ENCODE measurements at regions not wholly inside any gene's neighbourhood (a gene's known extent, or its start where the extent isn't known, plus 50 kb on each side); places are given as distances from the start of the nearest gene placed in this dataset.

DNA sequence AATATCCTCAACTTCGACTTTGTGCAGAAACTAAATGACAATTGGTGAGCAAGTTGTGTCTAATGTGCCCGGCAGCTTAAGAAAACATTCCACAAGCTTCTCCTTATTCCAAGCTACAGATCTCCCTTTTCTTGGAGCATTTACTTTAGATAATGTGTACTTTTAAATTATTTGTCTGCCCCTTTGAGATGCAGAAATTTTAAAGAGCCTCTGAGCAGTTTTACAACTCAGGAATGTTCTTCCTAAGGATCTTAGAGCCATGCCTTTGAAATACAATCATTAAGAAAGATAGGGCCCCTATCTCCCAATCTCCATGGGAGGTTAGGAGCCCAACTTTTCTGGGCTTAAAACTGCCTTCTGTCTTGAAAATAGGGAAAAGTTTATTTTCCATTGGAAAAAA lies 723.7 kb upstream of the COX7C start:
- Histone ChIP-seq H3K4me3 (ENCODE audit: severe bottlenecking) (no peak overlapping the region), H3K27me3 (ENCODE audit: insufficient read depth, poor library complexity, severe bottlenecking) (peaks cover 23% of the 10 kb centered on the region), H3K4me1 (ENCODE audit: insufficient read depth, poor library complexity, severe bottlenecking) (no peaks in the 10 kb centered on the region), H3K9me3 (ENCODE audit: severe bottlenecking) (peaks cover 3% of the 10 kb centered on the region), H3K27ac (ENCODE audit: poor library complexity, severe bottlenecking) (no peak overlapping the region), H3K36me3 (ENCODE audit: low read depth) (no peaks in the 10 kb centered on the region)
- no peak for DNase-seq (ENCODE audit: low spot score)
- ATAC-seq (ENCODE audit: low read depth): no peak
- TF ChIP-seq, protein P1, sequence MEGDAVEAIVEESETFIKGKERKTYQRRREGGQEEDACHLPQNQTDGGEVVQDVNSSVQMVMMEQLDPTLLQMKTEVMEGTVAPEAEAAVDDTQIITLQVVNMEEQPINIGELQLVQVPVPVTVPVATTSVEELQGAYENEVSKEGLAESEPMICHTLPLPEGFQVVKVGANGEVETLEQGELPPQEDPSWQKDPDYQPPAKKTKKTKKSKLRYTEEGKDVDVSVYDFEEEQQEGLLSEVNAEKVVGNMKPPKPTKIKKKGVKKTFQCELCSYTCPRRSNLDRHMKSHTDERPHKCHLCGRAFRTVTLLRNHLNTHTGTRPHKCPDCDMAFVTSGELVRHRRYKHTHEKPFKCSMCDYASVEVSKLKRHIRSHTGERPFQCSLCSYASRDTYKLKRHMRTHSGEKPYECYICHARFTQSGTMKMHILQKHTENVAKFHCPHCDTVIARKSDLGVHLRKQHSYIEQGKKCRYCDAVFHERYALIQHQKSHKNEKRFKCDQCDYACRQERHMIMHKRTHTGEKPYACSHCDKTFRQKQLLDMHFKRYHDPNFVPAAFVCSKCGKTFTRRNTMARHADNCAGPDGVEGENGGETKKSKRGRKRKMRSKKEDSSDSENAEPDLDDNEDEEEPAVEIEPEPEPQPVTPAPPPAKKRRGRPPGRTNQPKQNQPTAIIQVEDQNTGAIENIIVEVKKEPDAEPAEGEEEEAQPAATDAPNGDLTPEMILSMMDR (IDR thresholded peaks at IDR 0.05; ENCODE audit: poor library complexity, severe bottlenecking): no peak

DNA sequence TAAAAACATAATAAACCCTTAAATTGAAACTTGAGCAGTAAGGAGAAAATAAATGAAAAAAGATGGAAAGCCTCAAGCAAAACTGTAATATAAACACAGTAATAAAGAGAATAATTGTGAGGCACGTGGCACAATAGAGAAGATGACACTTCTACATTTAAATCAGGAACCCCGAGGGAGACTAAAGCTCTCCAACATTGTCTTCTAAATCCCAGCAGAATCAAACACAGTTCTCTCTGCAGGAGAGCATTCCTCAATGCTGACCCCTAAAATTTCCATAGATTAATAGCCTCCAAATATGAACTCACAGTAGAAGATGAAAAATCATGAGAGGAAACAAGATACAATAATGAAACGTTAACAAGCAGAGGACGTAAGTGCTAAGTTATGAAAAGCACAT lies 721.2 kb upstream of the COX7C start:
- DNase-seq (ENCODE audit: low spot score) (no peak), ATAC-seq (ENCODE audit: low read depth) (no peak)

DNA sequence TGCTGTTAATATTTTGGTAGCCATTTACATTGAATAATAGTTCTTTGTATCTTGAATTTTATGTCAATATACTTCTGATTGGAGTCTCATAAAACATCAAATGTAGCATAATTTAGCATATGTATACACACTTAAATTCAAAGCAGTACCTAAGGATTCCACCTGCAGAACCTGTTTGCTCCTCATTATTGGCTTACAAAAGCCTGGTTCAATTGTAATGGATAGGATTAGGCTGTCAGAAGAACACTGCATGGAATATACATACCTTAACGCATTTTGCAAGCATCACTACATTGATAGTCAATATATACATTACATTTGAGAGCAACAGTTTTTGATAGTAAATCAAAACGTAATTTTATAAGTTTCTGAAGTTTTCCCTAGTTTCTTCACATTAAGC lies 711.3 kb upstream of the COX7C start:
- H3K4me3 ChIP-seq (ENCODE audit: severe bottlenecking): no peak overlapping the region
- TF ChIP-seq, protein P1 (IDR thresholded peaks at IDR 0.05; ENCODE audit: poor library complexity, severe bottlenecking): no peak
- no peaks in the 10 kb centered on the region for H3K4me1 ChIP-seq (ENCODE audit: insufficient read depth, poor library complexity, severe bottlenecking)
- no peak for ATAC-seq (ENCODE audit: low read depth)
- H3K9me3 ChIP-seq (ENCODE audit: severe bottlenecking): no peaks in the 10 kb centered on the region
- H3K36me3 ChIP-seq (ENCODE audit: low read depth): no peaks in the 10 kb centered on the region
- H3K27me3 ChIP-seq (ENCODE audit: insufficient read depth, poor library complexity, severe bottlenecking): peaks cover 11% of the 10 kb centered on the region
- no peak overlapping the region for H3K27ac ChIP-seq (ENCODE audit: poor library complexity, severe bottlenecking)
- DNase-seq (ENCODE audit: low spot score): no peak

More for the DNA sequence above, 721.2 kb upstream of the COX7C start:
- TF ChIP-seq, protein P1 (IDR thresholded peaks at IDR 0.05; ENCODE audit: poor library complexity, severe bottlenecking): no peak
- Histone ChIP-seq H3K27me3 (ENCODE audit: insufficient read depth, poor library complexity, severe bottlenecking) (peaks cover 29% of the 10 kb centered on the region), H3K4me1 (ENCODE audit: insufficient read depth, poor library complexity, severe bottlenecking) (no peaks in the 10 kb centered on the region), H3K27ac (ENCODE audit: poor library complexity, severe bottlenecking) (no peak overlapping the region), H3K4me3 (ENCODE audit: severe bottlenecking) (no peak overlapping the region), H3K9me3 (ENCODE audit: severe bottlenecking) (peaks cover 3% of the 10 kb centered on the region), H3K36me3 (ENCODE audit: low read depth) (no peaks in the 10 kb centered on the region)

DNA sequence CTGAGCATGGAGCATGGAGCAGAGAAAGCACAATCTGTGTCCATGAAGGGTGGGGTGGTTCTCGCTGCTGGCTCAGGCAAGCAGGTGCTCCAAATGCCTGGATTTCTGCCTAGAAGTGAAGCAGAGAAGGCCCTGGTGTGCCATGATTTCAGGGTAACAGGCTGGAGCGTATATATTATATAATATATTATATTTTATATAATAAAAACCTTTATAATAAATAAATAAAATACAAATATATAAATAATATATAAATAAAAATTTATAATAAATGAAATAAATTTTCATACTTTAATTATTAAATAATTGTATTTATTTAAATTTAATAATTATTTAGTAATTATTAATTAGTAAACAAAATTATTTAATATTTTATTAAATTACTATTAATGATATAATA lies 707.4 kb upstream of the COX7C start:
- TF ChIP-seq, protein P1 (IDR thresholded peaks at IDR 0.05; ENCODE audit: poor library complexity, severe bottlenecking): no peak

DNA sequence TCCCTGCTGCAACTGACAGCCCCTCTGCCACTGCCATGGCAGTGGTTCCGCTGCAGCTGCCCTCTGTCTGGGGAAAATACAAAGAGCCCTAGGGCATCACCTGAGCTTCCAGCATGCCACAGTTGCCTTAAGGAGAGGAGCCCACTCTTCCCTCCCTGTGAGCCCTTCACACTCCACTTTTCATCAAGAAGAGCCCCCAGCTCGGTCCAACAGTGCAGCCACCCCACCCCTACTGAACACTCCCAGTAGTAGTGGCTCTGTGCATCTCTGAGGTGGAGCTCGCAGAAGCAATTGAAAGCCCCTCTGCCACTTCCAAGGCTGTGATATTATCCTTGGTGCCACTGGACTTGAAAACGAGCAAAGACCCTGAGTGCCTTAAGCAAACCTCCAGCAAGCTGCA lies 696.8 kb upstream of the COX7C start:
- Histone ChIP-seq H3K36me3 (ENCODE audit: low read depth) (no peaks in the 10 kb centered on the region), H3K4me1 (ENCODE audit: insufficient read depth, poor library complexity, severe bottlenecking) (no peaks in the 10 kb centered on the region), H3K4me3 (ENCODE audit: severe bottlenecking) (no peak overlapping the region), H3K27me3 (ENCODE audit: insufficient read depth, poor library complexity, severe bottlenecking) (no peaks in the 10 kb centered on the region), H3K27ac (ENCODE audit: poor library complexity, severe bottlenecking) (no peak overlapping the region), H3K9me3 (ENCODE audit: severe bottlenecking) (no peaks in the 10 kb centered on the region)
- TF ChIP-seq, protein P1 (IDR thresholded peaks at IDR 0.05; ENCODE audit: poor library complexity, severe bottlenecking): no peak
- DNase-seq (ENCODE audit: low spot score) (no peak), ATAC-seq (ENCODE audit: low read depth) (no peak)

More for the DNA sequence above, 707.4 kb upstream of the COX7C start:
- no peaks in the 10 kb centered on the region for H3K27me3 ChIP-seq (ENCODE audit: insufficient read depth, poor library complexity, severe bottlenecking)
- no peaks in the 10 kb centered on the region for H3K4me1 ChIP-seq (ENCODE audit: insufficient read depth, poor library complexity, severe bottlenecking)
- no peak overlapping the region for H3K4me3 ChIP-seq (ENCODE audit: severe bottlenecking)
- H3K27ac ChIP-seq (ENCODE audit: poor library complexity, severe bottlenecking): no peak overlapping the region
- DNase-seq (ENCODE audit: low spot score) (no peak), ATAC-seq (ENCODE audit: low read depth) (no peak)
- no peaks in the 10 kb centered on the region for H3K36me3 ChIP-seq (ENCODE audit: low read depth)
- no peaks in the 10 kb centered on the region for H3K9me3 ChIP-seq (ENCODE audit: severe bottlenecking)

Measured in RWPE2 (cell line).